NCI-H510A treated with DMSO at 0.1 percent for 48 hours (cell line): ENCODE measurements at regions not wholly inside any gene's neighbourhood (a gene's known extent, or its start where the extent isn't known, plus 50 kb on each side); places are given as distances from the start of the nearest gene placed in this dataset.
A peak's percentile ranks its signal among the peaks of the same experiment; 100 is the strongest.

ENCODE experiments used
- DNase-seq: peaks from one replicate; lab custom pipeline; 2025; lab: John Stamatoyannopoulos, UW

DNA sequence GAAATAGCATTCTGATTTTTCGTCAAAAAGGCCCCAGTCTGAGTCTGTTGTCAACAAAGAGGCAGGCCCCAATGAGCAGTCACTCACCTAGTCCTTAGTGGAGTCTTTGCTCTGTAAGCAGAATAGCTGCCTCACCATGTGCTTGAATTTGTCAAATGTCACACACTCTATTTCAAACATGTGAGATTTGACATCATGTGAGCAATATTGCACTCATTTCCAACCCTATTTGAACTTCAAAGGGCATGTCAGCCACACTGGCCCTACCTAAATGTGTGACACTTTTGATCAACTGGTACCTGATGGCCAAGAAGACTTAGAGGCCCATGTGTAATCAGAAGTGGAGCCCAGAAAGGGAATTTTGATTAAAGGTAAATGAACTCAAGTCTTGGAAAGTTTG is 59.4 kb upstream of the PLAC1 start:
- DNase-seq, result no peak

DNA sequence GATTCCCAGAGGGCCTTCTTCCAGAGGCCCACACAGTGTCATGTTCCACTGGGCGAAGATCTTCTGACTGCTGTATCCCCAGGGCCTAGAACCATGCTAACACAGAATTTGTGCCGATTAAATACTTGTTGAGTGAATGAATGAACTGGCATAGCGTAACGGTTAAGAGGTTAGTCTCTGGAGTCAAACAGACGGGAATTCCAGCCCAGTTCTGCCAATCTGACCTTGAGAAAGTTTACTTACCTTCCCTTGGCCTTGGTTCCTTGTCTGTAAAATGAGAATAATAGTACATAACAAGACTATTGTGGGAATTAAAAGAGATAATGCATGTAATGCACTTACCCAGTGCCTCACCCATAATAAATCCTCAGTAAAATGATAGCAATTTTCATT is 58.3 kb upstream of the PLAC1 start:
- DNase-seq, result no peak

DNA sequence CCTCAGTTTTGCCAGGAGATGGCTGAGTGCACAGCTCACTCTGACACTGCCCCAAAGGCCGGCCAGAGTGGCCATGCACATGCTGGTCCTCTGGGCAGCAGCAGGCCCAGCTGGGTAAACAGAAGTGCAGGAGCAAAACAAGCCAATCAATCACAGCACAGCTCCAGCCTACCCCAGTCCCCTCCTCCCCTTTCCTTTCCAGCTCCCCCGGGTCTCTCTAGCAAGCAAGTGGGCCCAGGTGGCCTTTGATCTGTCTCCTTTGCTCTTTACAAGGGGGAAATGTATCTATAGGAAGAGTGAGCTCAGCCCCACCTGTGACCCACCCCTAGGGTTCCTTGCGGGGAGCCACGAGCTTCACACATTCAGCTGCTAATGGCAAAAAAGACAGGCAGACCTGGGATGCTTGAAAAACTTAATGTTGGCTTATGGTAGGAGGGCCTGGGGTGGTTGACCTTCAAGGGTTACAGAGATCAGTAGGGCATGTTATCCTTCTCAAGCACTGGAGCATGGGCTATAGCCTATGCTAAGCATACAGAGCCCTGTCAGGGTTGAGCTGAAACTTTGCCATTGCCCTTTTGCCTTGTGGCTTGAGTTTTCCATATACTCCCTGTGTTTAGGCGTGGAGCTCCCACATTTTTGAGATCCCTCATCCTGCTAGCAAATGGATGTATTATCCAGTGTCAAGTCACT is 57.8 kb upstream of the PLAC1 start:
- DNase-seq, result peak; percentile 37

DNA sequence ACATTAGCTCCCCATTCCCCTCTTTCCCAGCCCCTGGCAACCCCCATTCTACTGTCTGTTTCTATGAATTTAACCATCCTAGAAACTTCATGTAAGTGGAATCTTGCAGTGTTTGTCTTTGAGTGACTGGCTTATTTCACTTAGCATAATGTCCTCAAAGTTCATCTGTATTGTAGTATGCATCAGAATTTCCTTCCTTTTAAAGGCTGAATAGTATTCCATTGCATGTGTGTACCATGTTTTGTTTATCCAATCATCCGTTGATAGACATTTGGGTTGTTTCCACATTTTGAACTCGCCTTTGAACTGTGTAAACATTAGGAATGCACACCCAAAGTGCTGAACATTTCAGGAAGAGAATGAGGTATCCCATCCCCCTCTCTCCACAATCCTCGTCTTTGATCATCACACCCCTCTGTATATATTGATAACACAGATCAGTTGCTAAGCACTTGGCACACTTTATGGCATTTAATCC is 56.4 kb upstream of the PLAC1 start:
- no peak for DNase-seq

DNA sequence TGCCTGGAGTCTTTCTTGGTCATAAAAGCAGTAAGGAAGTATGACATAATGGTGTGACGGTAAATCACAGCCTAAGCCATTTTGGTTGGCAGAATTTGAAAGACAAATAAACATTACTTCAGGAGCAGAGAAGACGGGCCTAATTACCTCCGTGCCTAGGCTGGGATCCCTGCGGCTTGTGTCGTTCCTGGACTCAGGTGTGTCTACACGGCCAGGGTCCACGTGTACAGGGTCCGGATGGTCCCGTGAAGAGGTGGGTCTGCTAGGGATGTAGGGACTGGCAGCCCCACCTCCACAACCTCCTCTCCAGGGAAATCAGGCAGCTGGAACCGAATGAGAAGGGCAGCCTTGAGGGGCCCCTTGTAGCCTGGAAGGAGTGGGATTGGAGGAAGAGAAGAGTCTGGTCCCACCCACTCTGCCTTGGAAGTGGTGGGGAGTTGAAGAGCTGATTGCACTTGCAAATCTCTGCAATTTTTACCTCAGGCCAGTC is 55.4 kb upstream of the PLAC1 start:
- DNase-seq, result no peak

DNA sequence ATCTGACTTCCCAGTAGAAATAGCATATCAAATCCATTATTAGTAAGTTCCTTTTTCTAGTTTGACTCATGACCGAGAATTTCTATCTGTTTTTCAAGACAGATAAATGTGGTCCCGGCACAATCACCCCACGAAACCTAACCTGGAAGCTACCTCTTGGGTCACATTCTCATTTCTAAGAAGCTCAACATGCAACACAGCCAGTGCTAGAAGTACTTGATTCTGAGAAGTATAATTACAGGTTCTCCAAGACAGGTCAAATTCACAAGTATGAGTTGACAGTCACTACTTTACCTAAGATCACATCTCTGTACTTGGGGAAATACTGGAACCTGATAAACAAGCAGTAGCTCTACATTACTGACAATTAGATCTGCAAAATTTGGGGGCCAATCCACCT is 54.0 kb upstream of the PLAC1 start:
- no peak for DNase-seq

DNA sequence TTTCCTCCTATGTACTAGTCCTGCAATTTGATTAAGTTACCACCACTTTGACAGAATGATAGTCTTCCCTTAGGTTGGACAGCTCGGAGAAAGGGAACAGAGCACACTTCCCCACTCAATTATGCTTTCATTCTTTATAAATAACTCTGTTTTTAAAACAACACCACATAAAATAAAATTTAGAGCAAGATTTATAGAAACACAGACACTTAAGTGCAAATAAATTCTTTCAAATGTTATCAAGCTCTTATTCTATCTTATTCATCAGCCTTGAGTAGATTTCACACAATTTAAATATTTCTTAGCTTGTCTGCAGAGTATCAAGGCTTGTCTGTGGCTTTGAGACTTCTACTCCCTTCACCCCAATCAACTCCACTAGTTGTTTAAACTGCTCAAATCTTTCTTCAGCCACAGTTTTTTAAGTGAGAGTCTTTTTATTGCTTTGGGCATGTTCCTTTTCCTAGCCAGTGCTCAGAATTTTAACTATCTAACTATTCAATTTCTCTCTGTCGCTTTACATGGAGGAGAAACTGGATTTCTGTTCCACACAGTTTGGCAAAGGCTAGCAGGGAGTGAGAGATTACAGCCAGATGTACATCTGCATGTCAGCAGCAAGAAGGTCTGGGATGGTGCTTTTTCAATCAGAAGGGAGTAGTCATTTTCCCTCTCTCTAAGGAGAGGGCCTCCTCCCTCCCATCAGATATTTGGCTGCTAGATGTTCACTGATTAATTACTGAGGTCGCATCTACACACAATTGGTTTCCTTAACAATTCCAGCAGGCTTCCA is 53.1 kb upstream of the PLAC1 start:
- no peak for DNase-seq
